ENCODE measurements at regions not wholly inside any gene's neighbourhood (a gene's known extent, or its start where the extent isn't known, plus 50 kb on each side); places are given as distances from the start of the nearest gene placed in this dataset.
"Not testable (repeated sequence)": the region's sequence is repeated elsewhere in the genome, so short reads cannot be mapped to it uniquely, and the experiment has no call there.

GRCh38 chr1:60950224-60951063 is 131.9 kb upstream of the NFIA start:
- no peak for DNase-seq

DNA sequence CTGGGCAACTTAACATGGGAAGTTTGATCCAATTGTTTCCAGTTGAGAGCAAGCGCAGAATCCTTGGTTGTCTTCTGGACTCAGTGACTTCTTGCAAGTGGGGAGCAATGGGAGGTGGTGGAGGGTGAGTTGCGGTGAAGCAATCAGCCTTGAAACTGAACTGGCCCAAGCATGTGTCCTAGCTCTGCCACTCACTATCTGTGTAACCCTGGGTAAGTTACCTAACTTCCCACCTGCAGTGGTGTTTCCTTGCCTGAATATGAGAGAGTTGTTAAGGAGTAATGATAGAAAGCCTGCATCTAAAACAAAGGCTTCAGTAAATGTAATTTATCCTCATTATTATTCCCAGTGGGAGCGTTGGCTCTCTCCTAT is 132.5 kb upstream of the NFIA start:
- no peak for DNase-seq

- no peak for DNase-seq
Observed at GRCh38 chr1:60949154-60949825, 133.1 kb upstream of the NFIA start.

GRCh38 chr1:60948486-60948885 is 133.9 kb upstream of the NFIA start:
- no peak for DNase-seq

DNA sequence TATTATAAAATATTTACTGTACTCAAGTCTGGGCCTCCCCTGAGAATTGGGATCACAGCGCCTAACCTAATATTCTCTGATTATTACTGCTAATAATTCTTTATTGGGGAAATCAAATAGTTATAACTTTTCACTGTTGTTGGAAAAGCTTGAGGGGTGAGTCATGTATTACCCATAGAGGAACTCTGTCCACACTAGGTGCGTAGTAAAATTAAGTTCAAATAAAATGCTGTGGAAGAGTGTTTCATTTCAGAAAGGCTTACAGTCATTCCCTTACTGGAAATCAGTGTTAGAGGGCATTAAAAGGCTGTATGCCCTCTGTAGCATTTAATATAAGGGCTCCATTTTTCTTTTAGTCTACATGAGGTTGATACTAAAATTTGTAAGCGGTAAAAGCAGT is 135.0 kb upstream of the NFIA start:
- no peak for DNase-seq

DNA sequence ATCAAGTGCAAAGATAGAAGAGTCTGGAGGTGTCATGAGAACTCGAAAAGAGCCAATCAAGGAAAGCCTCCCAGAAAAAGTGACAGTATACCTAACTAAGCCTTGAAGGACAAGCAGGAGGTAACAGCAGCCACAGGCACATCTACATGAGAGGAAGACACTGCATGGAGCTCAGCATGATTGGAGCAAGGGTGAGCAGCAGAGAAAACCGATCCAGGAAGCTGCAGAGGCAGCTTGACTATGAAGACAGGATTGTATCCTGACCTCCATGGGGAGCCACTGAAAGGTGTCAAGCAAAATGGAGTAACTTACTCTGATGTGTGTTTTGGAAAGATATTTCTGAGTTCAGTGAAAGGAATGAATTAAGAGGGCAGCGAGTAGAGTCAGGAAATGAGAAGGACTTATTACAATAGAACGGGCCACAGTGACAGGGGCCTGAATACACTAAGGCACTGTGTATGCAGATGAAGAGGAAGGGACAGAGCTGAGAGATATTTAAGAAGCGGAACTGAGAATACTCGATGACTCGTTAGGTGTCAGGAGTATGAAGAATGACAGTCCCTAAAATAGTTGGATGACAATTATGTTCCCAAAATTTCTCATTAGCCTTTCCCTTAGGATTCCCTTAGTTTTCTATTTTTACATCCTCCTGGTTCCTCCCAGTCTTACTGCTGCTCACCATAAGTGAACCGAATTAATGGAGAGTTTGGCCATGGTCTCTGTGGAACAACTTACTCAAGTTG is 139.3 kb upstream of the NFIA start:
- no peak for DNase-seq

DNA sequence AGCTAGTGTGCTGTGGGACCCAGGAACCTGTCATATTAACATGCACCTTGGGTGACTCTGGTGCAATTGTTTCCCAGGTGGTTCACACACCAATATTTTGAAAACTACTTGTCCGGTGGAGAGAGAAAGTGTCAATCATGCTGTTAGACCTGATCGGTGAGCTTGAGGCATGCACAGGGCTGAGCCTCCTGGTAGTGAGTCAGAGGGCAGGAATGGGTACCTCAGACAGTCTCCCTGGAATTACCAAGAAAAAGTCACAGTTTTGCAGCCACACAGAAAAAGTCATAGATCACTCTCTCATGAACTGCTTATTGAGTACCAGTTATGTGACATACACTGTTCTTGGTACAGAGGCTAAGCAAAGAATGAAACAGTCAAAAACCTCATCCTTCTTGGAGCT is 140.1 kb upstream of the NFIA start:
- no peak for DNase-seq

DNA sequence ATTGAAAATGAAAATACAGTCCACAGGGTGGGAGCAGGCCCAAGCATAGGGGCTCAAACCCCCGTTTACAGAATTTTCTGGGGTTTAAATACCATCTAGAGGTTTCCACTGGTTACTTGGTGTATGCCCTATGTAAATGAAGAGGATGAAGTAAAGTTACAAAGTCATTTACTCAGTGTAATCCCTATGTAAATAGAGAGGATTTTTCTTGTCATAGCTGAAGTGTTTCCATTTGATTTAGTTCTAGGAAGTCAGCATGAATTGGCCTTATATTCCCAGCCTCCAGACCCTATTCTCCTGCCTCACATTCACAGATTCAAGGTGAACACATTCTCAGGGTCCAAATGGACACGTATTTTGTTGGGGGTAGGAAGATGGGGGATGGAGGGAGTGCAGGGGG is 141.7 kb upstream of the NFIA start:
- not testable (repeated sequence) for DNase-seq

- DNase-seq = no peak
Observed at GRCh38 chr1:60937720-60938119, 144.6 kb upstream of the NFIA start.

DNA sequence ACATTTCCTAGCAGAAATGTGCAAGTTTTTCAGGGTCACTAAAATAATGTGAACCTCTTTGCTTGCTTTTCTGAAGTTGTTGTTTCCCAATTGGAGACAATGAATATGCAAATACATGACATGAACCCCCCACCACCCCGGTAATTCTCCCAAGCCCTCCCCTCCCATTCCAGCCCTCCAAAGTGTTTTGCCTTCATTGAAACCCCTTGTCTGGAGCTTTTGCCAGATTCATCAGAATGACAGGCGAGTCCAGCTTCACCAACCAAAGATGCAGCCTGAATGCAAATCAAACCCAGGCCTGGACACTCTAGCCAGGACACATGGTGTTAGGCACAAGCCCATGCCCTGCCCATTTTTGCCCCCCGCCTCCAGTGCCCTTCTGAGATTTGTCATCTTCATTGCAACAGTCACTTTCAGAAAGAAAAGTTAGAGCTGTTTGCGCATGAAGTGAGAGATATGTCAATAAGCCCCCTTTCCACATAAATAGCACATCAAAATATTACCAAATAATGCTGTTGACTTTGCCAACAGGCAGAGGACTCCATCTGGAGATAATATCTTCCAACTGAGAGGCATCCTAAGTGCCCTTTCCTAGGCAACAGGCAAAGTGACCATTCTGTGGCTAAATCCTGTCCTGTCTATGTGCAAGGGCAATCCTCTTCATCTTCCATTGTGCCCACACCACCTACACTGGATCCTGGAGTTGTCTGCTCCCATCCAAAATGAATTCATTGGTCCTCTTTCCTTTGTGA is 145.6 kb upstream of the NFIA start:
- no peak for DNase-seq

DNA sequence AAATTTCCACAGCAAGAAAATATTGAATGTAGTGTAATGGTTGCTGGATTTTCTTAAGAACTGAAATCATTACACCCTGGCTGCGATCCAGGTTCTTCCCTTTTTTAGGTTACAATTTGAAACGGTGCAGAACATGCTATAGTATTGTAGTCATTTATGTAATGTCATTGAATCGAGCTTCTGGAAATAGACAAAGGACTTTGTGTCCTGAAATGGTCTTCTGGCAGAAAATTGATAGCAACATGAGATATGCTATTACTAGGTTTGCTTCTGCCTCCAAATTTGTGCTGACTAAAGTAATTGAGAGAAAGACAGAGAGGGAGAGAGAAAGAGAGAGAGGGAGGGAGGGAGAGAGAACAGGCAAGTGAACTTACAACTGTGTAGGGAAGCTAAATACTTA is 146.2 kb upstream of the NFIA start:
- DNase-seq = no peak

- DNase-seq = no peak
Observed at GRCh38 chr1:60935599-60936110, 146.7 kb upstream of the NFIA start.

DNA sequence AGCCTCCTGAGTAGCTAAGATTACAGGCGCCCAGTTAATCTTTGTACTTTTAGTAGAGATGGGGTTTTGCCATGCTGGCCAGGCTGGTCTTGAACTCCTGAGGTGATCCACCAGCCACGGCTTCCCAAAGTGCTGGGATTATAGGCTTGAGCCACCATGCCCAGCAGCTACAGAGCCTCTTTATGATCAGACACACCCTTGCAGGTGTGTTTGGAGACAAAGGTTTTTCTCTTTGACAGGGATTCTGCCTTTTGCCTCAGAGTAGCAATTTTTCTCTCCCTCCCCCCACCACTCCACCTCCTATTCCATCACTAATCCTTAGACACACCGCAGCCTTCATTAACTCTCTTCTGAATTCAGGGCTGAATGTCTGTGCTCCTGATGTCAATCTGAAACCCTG is 152.2 kb upstream of the NFIA start:
- no peak for DNase-seq

DNA sequence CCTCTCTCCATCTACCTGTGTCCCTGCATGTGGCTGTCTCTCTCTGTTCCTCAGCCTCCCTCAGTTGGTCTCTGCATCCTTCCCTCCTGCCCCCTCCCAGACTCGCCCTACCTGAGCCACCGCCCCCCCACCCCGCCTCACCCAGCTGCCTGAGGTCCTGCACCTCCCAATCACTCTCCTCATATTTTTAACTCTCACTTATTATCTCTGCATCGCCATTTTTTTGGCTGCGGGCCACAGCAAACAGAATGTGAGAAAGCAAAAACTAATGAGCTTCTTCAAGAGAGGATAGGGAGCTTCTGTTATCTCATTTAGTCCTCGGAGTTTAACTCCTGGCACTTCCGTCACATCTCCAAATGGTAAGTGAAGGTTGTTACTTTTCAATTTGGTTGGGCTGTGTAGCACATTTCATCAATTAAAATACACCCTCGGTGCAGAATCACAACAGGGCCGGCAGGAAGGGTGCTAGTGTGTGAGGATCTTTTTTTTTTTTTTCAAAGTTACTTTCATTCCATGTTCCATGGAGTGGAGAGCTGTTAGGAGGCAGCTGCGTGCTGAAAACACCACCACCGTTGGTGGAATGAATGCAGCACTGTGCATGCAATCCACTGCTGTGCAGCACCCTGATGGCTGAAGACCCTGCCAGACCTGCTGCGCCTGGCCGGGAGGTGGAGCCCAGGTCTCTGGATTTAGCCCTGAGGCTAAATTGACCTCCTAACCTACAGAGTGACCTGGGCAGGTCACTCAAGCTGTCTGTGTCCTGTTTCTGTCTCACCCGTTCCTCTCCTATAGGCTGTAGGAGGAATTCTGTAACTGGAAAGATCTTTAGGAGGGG is 157.2 kb upstream of the NFIA start:
- DNase-seq = no peak

- no peak for DNase-seq
Observed at GRCh38 chr1:60924165-60924564, 158.2 kb upstream of the NFIA start.

DNA sequence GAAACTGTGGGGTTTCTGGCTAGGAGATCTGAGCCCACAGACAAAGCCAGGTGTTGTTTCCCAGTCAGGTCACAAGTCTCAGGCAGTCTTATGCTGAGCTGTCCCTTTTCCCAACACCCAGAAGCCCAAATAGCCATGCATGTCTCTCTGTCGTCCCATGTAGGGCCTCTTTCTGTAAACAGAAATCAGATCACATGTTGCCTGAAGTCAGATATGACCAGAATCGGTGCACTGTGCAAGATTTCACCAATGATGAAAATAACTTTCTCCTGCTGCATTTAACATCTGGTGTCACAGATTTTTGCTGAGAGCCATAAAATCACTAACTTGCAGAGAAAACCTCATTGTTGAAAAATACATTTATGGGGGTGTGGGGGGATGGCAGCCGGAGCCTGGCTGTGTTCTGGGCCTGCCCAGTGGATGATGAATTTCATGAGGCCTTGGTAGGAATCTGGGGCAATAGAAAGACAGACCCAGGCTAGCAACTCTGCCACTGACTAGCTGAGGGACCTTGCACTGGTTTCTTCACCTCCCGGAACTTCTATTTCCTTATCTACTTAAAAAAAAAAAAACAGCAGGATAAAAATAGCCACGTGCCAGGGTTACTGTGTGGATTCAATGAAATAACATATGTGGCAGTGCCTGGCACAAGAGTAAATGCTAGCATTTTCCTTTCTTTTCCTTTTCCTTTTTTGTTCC is 158.8 kb upstream of the NFIA start:
- no peak for DNase-seq

DNA sequence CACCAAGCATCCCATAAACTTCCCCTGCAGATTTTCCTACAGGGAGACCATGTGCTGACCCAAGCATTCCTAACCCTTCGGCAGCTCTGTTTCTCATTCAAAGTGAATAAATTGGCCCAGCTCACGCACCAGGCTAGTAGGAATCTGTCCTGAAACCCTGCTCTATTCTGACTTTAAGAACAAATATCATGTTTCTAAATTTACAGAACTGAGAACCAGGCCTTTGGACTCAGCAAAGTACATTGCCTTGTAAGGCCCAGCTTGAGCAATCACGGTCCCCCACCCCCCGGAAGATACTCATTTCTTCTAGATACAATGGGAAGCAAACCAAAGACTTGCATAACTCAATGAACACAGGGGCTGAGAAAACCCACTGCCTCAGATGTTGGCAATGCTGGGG is 160.1 kb upstream of the NFIA start:
- no peak for DNase-seq

- DNase-seq = no peak
Observed at GRCh38 chr1:60921175-60921574, 161.2 kb upstream of the NFIA start.

GRCh38 chr1:60920561-60920960 is 161.8 kb upstream of the NFIA start:
- DNase-seq = no peak

DNA sequence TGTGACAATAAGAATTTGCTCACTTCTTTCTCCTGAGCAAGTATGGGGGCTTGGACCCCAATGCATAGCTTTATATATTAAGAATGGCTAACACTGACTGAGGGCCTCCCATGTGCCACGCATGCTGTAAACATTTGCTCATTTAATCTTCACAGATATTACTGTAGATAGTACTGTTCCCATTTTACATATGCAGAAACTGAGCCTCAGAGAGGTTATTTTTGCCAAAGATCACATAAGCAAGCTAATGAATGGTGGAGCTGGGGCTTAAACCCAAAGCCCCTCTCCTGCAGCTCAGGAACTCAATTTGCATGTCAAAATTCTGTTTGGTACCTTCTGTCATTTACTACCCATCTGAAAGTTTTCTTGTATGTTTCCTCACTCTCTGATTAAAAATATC is 163.5 kb upstream of the NFIA start:
- no peak for DNase-seq

Measured in right lung (tissue), 2 donors.